Right hindlimb (tissue), 1 donor: ENCODE measurements at regions not wholly inside any gene's neighbourhood (a gene's known extent, or its start where the extent isn't known, plus 50 kb on each side); places are given as distances from the start of the nearest gene placed in this dataset.
A peak's percentile ranks its signal among the peaks of the same experiment; 100 is the strongest.
"Not testable (repeated sequence)": the region's sequence is repeated elsewhere in the genome, so short reads cannot be mapped to it uniquely, and the experiment has no call there.

Source experiments
- DNase-seq: peaks from one replicate; pipeline ENCODE4 v3.0.0-alpha.2; 2018

- no peak for DNase-seq
Measured at GRCh38 chr15:87752250-87752951, 504.1 kb downstream of the NTRK3 start.

GRCh38 chr15:87748483-87748882 is 508.1 kb downstream of the NTRK3 start:
- no peak for DNase-seq

- DNase-seq: no peak
Measured at GRCh38 chr15:87747087-87747486, 509.5 kb downstream of the NTRK3 start.

GRCh38 chr15:87746333-87746732 is 510.2 kb downstream of the NTRK3 start:
- no peak for DNase-seq

GRCh38 chr15:87744815-87745214 is 511.7 kb downstream of the NTRK3 start:
- DNase-seq: no peak

- no peak for DNase-seq
Measured at GRCh38 chr15:87743562-87743961, 513.0 kb downstream of the NTRK3 start.

- DNase-seq: no peak
Measured at GRCh38 chr15:87741350-87741749, 515.2 kb downstream of the NTRK3 start.

- no peak for DNase-seq
Measured at GRCh38 chr15:87740655-87741344, 515.7 kb downstream of the NTRK3 start.

GRCh38 chr15:87739866-87740265 is 516.7 kb downstream of the NTRK3 start:
- no peak for DNase-seq

GRCh38 chr15:87739081-87739480 is 517.5 kb downstream of the NTRK3 start:
- no peak for DNase-seq

- DNase-seq: not testable (repeated sequence)
Measured at GRCh38 chr15:87737460-87737859, 519.1 kb downstream of the NTRK3 start.

- DNase-seq: no peak
Measured at GRCh38 chr15:87736891-87737389, 519.6 kb downstream of the NTRK3 start.

- no peak for DNase-seq
Measured at GRCh38 chr15:87736401-87736800, 520.1 kb downstream of the NTRK3 start.

GRCh38 chr15:87735522-87735921 is 521.0 kb downstream of the NTRK3 start:
- peak; percentile 34 for DNase-seq

- no peak for DNase-seq
Measured at GRCh38 chr15:87734571-87735373, 521.8 kb downstream of the NTRK3 start.

GRCh38 chr15:87733977-87734376 is 522.6 kb downstream of the NTRK3 start:
- DNase-seq: no peak

- no peak for DNase-seq
Measured at GRCh38 chr15:87733541-87733941, 523.0 kb downstream of the NTRK3 start.

- no peak for DNase-seq
Measured at GRCh38 chr15:87732976-87733375, 523.6 kb downstream of the NTRK3 start.

GRCh38 chr15:87731630-87732029 is 524.9 kb downstream of the NTRK3 start:
- DNase-seq: no peak

- no peak for DNase-seq
Measured at GRCh38 chr15:87730706-87731105, 525.8 kb downstream of the NTRK3 start.

GRCh38 chr15:87728998-87729397 is 527.5 kb downstream of the NTRK3 start:
- DNase-seq: no peak

- no peak for DNase-seq
Measured at GRCh38 chr15:87727073-87727472, 529.5 kb downstream of the NTRK3 start.

- no peak for DNase-seq
Measured at GRCh38 chr15:87724330-87724729, 532.2 kb downstream of the NTRK3 start.
